ENCODE measurements at regions not wholly inside any gene's neighbourhood (a gene's known extent, or its start where the extent isn't known, plus 50 kb on each side); places are given as distances from the start of the nearest gene placed in this dataset.

GRCh38 chr18:77702686-77703085, 453.0 kb downstream of the GALR1 start:
- TF ChIP-seq CTCF (IDR thresholded peaks at IDR 0.05; ENCODE audit: low read depth, low read length) (peak; percentile 41), EZH2phosphoT487 (IDR thresholded peaks at IDR 0.05; ENCODE audit: low read depth) (no peak)
